Neutrophil (primary cell): ENCODE measurements at regions not wholly inside any gene's neighbourhood (a gene's known extent, or its start where the extent isn't known, plus 50 kb on each side); places are given as distances from the start of the nearest gene placed in this dataset.

Source experiments
- H3K27ac ChIP-seq: fragments of 200-600 bp; sonication (generic); 2 replicates; pipeline ENCODE4 v1.5.1; 2016; ENCODE audit warnings: mild to moderate bottlenecking, moderate library complexity
- H3K27me3 ChIP-seq: fragments of 200-600 bp; sonication (generic); 2 replicates; pipeline ENCODE4 v1.6.0; 2016; ENCODE audit warnings: mild to moderate bottlenecking
- H3K36me3 ChIP-seq: fragments of 200-600 bp; sonication (generic); 2 replicates; pipeline ENCODE4 v1.5.1; 2017
- H3K4me1 ChIP-seq, 2 experiments: fragments of 200-600 bp in 1 of 2; sonication (generic) in 1 of 2; 1 replicate in 1 of 2; 2 replicates in 1 of 2; pipeline versions ENCODE4 v1.5.1 to v1.6.1; 2013 to 2016; ENCODE audit warnings: low read depth in 1 of 2, low read length in 1 of 2, mild to moderate bottlenecking in 1 of 2, moderate library complexity in 1 of 2; ENCODE audit not compliant: control insufficient read depth in 1 of 2, insufficient read depth in 1 of 2
- H3K4me3 ChIP-seq, 2 experiments: fragments of 200-600 bp in 1 of 2; sonication (generic) in 1 of 2; 1 replicate in 1 of 2; 2 replicates in 1 of 2; pipeline ENCODE4 v1.5.1; 2013 to 2016; ENCODE audit warnings: low read depth in 1 of 2, low read length in 1 of 2, mild to moderate bottlenecking in 1 of 2, moderate library complexity in 1 of 2
- H3K9me3 ChIP-seq: fragments of 200-600 bp; sonication (generic); 2 replicates; pipeline ENCODE4 v1.5.1; 2016
- CTCF ChIP-seq: fragments of 200-600 bp; sonication (generic); IDR thresholded peaks from 2 replicates; pipeline ENCODE4 v1.5.1; 2016; ENCODE audit warnings: antibody characterized with exemption

- no peaks in the 10 kb centered on the region for H3K9me3 ChIP-seq
- TF ChIP-seq CTCF: no peak
Observed at GRCh38 chr1:59230622-59231021, 66.3 kb upstream of the FGGY start.

GRCh38 chr1:59232216-59232615 lies 64.7 kb upstream of the FGGY start:
- no peaks in the 10 kb centered on the region for H3K27me3 ChIP-seq
- no peak overlapping the region for H3K4me3 ChIP-seq
- H3K9me3 ChIP-seq: no peaks in the 10 kb centered on the region
- H3K27ac ChIP-seq: no peak overlapping the region
- H3K36me3 ChIP-seq: no peaks in the 10 kb centered on the region
- no peak for TF ChIP-seq CTCF
- H3K4me1 ChIP-seq: no peaks in the 10 kb centered on the region

More at GRCh38 chr1:59230622-59231021, 66.3 kb upstream of the FGGY start:
- Histone ChIP-seq H3K27ac (no peak overlapping the region), H3K4me3 (no peak overlapping the region), H3K27me3 (no peaks in the 10 kb centered on the region), H3K4me1 (no peaks in the 10 kb centered on the region), H3K36me3 (no peaks in the 10 kb centered on the region)

GRCh38 chr1:59233444-59233843 lies 63.5 kb upstream of the FGGY start:
- Histone ChIP-seq H3K27me3 (no peaks in the 10 kb centered on the region), H3K4me3 (no peak overlapping the region), H3K27ac (no peak overlapping the region), H3K36me3 (no peaks in the 10 kb centered on the region), H3K4me1 (peaks cover 0 to 4% of the 10 kb centered on the region in 2 experiments), H3K9me3 (no peaks in the 10 kb centered on the region)
- no peak for TF ChIP-seq CTCF

- Histone ChIP-seq H3K36me3 (no peaks in the 10 kb centered on the region), H3K4me3 (no peak overlapping the region), H3K9me3 (no peaks in the 10 kb centered on the region), H3K4me1 (peaks cover 0 to 4% of the 10 kb centered on the region in 2 experiments), H3K27ac (no peak overlapping the region), H3K27me3 (no peaks in the 10 kb centered on the region)
- TF ChIP-seq CTCF: no peak
Observed at GRCh38 chr1:59236721-59237545, 60.0 kb upstream of the FGGY start.

- no peaks in the 10 kb centered on the region for H3K36me3 ChIP-seq
Observed at GRCh38 chr1:59237900-59238299, 59.0 kb upstream of the FGGY start.

More at GRCh38 chr1:59237900-59238299, 59.0 kb upstream of the FGGY start:
- H3K27me3 ChIP-seq: no peaks in the 10 kb centered on the region
- TF ChIP-seq CTCF: no peak
- no peak overlapping the region for H3K27ac ChIP-seq
- H3K9me3 ChIP-seq: no peaks in the 10 kb centered on the region
- no peak overlapping the region for H3K4me3 ChIP-seq
- H3K4me1 ChIP-seq: peaks cover 0 to 4% of the 10 kb centered on the region in 2 experiments
